HG03045 (cell line): ENCODE measurements at regions not wholly inside any gene's neighbourhood (a gene's known extent, or its start where the extent isn't known, plus 50 kb on each side); places are given as distances from the start of the nearest gene placed in this dataset.

Source experiments
- ATAC-seq: cut with Tn5 transposase; IDR thresholded peaks from one replicate; pipeline ENCODE4 v1.9.1; 2021; ENCODE audit warnings: mild to moderate bottlenecking, moderate library complexity; ENCODE audit not compliant: unreplicated experiment

DNA sequence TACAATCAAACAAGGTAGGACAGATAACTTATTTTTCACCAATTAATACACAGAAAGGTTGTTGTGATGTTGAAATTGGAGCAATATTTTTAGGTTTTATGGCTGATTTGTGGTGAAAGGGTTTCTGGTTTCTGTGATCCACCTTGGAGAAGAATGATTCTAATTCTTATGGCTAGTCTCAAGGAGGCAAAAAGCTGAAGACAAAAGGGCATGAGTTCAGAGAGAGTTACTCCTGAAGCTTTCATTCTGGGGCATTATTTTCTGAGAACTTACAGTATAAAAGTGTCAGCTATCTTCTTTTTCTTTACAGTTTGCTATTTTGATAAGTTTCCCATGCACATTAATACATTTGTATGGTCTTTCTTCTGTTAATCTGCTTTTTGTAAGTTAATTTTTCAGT lies 372.4 kb upstream of the CCDC179 start:
- no peak for ATAC-seq

DNA sequence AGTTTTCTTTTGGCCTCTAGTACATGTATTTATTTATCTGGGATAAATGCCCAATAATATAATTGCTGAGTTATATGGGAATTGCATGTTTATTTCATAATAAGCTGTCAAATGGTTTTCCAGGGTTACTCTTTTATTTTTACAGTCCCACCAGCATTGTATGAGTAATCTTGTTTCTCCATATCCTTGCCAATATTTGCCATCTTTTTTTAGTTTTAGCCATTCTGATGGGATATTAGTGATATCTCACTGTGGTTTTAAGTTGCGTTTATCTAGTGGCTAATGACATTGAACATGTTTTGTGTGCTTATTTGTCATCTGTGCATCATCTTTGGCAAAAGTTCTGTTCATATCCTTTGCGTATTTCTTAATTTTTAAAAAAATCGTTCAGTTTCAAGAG lies 372.8 kb upstream of the CCDC179 start:
- ATAC-seq: no peak

DNA sequence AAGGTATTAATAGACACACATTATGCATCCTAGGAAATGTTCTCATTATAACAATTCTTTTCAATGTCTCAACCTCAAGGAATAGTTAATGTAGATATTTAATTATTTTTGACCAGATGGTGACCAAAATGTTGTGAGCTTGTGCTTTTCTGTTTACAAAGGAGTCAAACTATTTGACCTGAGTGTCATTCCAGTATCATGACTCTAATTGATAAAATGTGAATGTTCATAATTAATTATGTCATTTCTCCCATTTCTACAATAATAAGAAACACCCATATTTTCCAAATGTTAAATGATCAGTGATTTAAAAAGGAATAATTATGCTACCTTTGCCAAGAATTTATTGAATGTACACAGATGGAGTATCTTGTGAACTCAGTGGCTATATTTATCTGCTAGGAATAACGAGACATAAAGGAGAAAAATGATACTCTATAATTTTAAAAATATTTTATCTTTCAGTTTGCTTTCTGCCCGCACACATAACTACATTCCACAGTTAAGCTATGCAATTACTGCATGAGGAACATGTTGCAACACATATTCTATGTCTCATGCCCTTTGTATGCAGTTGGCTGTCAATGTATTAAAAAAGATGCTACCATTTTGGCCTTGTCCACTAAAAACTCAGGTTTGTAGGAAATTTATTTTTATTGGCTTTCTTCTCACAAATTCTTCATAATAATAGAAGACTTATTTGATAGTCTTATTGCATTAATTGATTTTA lies 376.7 kb upstream of the CCDC179 start:
- no peak for ATAC-seq

DNA sequence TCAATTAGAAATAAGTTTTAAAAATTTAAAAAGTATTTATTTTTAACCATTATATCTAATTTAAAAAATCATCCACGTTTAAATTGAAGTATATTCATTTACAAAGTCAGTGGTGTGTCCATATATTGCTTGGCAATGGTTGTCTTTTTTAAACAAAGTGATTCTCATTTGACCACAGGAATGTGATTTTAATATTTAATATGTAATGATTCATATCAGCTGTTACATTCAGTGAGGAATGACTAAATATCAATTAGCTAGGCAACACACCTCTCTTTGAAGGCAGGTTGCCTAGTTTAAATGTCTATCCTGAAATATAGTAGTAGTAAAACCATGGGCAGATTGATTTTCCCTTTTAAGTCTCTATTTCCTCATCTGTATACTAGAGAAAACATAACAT lies 392.2 kb upstream of the CCDC179 start:
- no peak for ATAC-seq

DNA sequence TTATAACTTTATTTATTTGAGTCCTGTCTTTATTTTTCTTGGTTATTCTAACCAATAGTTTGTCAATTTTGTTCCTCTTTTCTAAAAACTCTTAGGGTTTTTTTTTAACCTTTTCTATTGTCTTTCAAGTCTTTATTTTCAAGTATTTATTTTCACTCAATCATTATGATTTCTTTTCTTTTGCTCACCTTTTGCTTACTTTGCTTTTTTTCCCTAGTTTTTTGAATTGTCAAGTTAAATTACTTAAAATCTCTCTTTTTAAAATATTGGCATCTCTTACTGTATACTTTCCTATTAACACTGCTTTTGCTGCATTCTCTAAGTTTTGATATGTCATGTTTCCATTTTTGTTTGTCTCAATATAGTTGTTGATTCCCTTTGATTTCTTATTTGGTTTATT lies 396.8 kb upstream of the CCDC179 start:
- no peak for ATAC-seq

GRCh38 chr11:23257556-23257955 lies 397.3 kb upstream of the CCDC179 start:
- no peak for ATAC-seq

GRCh38 chr11:23263466-23263865 lies 403.2 kb upstream of the CCDC179 start:
- ATAC-seq: no peak

- ATAC-seq: no peak
Measured at GRCh38 chr11:23272095-23272494, 411.8 kb upstream of the CCDC179 start.

GRCh38 chr11:23278121-23278520 lies 417.8 kb upstream of the CCDC179 start:
- no peak for ATAC-seq

- no peak for ATAC-seq
Measured at GRCh38 chr11:23280088-23280487, 419.8 kb upstream of the CCDC179 start.

DNA sequence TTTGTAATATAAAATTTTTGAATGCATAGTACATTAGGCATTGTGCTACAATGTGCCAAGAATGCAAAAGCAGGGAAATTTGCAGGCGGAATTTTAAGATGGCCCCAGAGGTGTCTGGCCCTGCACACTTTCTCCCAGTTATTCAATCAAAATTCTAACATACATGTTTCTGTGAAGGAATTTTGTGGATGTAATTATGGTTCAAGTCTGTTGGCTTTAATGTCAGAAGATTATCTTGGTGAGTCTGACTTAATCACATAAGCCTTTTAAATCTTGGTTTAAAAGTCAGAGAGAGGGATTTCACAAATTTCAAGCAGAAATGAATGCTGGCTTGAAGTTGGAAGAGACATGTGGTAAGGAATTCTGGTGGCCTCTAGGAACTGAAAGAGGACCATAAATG lies 423.4 kb upstream of the CCDC179 start:
- ATAC-seq: no peak

DNA sequence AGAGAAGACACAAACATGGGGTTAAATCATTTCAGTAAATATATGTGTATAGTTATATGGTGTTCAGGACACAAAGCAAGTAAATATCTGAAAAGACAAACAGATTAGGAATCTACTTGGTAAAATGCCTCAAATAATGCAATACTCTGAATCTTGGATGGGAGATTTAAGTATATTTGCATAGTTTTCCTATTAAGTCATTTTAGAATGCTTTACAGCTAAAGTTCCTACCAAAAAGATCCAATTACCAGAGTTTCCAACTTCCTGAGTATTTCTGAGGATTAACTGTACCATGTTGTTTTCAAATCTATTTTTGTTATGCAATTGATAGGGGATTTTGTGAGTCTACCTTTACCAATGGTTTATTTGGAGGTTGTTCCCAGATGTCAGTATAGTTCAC lies 424.4 kb upstream of the CCDC179 start:
- no peak for ATAC-seq

- ATAC-seq: no peak
Measured at GRCh38 chr11:23288003-23288783, 427.9 kb upstream of the CCDC179 start.

- no peak for ATAC-seq
Measured at GRCh38 chr11:23295241-23295640, 435.0 kb upstream of the CCDC179 start.

DNA sequence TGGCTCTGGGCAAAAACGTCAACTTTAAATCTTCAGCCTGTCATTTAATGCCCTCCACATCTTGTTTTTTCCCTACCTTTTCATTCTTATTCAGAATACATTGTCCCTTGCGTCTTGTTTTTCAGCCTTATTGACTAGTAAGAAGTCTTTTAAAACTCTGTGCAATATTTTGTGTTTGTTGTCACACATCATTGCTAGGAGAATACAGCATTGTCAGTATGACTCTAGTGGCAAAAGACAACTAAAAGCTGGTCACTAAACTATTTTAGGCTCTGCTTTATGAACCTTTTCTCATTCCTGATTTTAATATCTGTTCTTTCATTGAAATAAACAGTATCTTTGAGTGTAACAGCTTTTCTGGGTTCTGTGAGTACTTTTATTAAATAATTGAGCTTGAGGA lies 447.8 kb upstream of the CCDC179 start:
- no peak for ATAC-seq

DNA sequence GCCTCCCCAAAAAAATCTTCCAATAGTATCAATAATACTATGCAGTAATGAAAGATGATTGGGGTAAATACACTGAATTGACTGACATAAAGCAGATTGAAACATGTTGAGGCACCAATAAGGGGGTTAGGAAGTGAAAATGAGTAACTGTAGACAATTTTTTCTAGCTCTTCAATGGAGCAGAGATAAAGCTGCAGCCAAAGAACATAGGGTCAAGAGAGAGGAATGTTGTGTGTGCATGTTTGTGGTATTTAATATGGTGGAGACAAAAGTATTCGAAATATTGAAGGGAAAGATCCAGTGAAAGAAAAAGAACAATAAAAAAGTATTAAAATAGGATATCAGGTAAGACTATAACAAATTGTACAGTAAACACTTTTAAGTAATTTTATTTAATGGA lies 450.0 kb upstream of the CCDC179 start:
- no peak for ATAC-seq

DNA sequence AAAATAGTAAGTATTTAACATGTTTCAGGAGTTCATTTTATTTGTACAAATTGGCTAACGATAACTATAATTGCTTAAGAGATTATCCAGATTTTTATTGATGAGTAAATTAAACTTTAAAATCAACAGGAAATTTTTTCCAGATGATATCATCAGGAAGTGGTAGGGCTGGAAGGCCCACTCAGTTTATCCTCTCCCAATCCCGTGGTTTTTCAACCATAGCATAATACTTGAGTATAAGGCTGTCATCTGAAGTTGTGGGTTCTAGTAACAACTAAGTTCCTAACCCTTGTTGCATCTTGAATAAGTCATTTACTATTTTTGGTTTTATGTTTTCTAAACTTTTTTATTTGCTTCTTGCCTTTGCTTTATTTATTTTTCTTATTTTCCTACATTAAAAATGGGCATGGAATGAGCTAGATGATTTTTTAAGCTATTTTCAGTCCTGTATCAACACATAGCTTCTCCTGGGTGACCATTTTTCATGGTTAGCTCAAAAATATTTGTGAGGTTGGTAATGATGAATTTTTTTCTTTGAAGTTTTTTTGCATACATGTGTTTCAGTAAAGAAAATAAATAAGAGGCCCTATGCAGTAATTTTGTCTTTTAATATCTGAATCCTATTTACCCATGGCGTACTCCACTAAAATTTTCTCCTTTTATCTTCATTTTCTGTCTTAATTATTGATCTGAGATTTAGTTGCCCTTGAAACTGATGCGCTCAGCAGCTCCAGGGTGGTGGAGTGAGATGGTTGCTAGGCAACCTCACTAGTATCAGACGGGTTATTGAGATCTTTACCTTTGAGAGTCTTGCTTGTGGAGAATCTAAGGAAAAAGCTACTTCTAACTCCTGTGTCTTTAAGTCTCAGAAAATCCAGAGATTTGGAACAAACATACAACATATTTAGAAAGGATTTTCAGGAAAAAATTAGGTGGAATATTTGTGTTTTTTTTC lies 452.0 kb upstream of the CCDC179 start:
- ATAC-seq: no peak

GRCh38 chr11:23313001-23313400 lies 452.7 kb upstream of the CCDC179 start:
- no peak for ATAC-seq

DNA sequence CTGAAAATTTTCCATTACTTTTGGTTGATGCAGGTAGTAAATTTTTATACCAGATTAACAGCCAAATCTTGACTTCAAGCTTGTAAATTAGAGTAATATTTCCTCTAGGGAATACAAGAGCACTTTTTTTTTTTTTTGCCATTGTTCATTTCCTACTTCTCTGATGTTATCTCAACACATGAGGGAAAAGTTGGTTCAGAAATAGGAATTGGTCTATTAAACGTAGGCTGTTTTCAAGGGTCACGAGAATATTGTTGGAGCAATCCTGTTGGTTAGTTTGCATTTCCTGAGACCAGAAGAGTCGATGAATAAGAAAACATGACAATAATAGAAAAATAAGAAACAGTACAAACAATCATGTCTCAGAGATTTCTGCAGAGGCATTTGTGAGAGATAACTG lies 453.9 kb upstream of the CCDC179 start:
- ATAC-seq: no peak

DNA sequence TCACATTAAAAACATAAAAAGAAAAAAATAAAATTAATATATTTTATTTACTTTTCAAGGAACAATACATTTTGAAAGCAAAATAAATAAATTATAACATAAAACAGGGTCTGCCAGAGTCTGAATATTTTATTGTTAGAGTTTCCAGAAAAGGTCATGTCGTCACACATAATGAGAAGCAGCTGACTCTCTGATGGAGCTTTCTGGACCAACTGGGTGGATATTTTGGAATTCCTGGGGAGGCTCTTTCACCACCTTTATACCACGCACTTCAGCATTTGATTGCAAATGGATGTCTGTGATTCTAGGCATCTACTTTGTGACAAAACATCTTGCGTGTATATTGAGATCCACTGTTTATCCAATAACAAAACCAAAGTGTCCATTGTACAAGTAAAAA lies 455.0 kb upstream of the CCDC179 start:
- ATAC-seq: no peak

DNA sequence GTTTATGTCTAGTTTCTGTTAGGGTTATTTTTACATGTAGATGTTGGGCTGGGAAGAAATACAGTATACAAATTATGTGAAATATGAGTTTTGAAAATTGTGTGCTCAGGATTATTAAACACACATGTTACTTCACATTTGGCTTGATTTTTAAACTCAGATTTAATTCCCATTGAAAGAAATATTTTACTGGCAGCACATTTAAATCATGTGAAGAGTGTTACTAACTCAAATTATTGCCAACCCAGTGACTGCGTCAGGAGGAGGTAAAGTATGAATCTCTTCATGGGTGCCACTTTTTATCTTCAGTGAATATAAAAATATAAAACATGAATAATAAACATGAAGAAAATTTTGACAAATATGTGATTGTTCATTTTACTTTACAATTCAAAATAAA lies 457.5 kb upstream of the CCDC179 start:
- no peak for ATAC-seq
